ENCODE measurements at regions not wholly inside any gene's neighbourhood (a gene's known extent, or its start where the extent isn't known, plus 50 kb on each side); places are given as distances from the start of the nearest gene placed in this dataset.

- DNase-seq: no peak
- Histone ChIP-seq H3K36me3 (ENCODE audit: control insufficient read depth, insufficient read depth, low read length) (no peaks in the 10 kb centered on the region), H3K27ac (ENCODE audit: low read length) (no peak overlapping the region), H3K27me3 (ENCODE audit: control insufficient read depth, insufficient read depth, low read length) (no peaks in the 10 kb centered on the region), H3K9me3 (replicated peaks; ENCODE audit: control insufficient read depth, low read depth, low read length) (peaks cover 5% of the 10 kb centered on the region), H3K4me3 (ENCODE audit: low read length) (no peak overlapping the region), H3K4me1 (ENCODE audit: control insufficient read depth, insufficient read depth, low read length) (no peaks in the 10 kb centered on the region)
- WGBS (ENCODE audit: insufficient coverage): no CpG with 5 or more reads among the region's 1 CpG
These were observed 127.3 kb downstream of the TENT5A start for GRCh38 chr6:81625216-81625615.

GRCh38 chr6:81624453-81624852, 128.0 kb downstream of the TENT5A start:
- Histone ChIP-seq H3K4me1 (ENCODE audit: control insufficient read depth, insufficient read depth, low read length) (no peaks in the 10 kb centered on the region), H3K9me3 (replicated peaks; ENCODE audit: control insufficient read depth, low read depth, low read length) (peaks cover 5% of the 10 kb centered on the region), H3K27me3 (ENCODE audit: control insufficient read depth, insufficient read depth, low read length) (no peaks in the 10 kb centered on the region), H3K4me3 (ENCODE audit: low read length) (no peak overlapping the region), H3K36me3 (ENCODE audit: control insufficient read depth, insufficient read depth, low read length) (no peaks in the 10 kb centered on the region), H3K27ac (ENCODE audit: low read length) (no peak overlapping the region)
- WGBS (ENCODE audit: insufficient coverage): no CpG with 5 or more reads among the region's 1 CpG
- DNase-seq: no peak

GRCh38 chr6:81623106-81623759, 129.2 kb downstream of the TENT5A start:
- Histone ChIP-seq H3K9me3 (replicated peaks; ENCODE audit: control insufficient read depth, low read depth, low read length) (peaks cover 2% of the 10 kb centered on the region), H3K36me3 (ENCODE audit: control insufficient read depth, insufficient read depth, low read length) (no peaks in the 10 kb centered on the region), H3K4me3 (ENCODE audit: low read length) (no peak overlapping the region), H3K27ac (ENCODE audit: low read length) (no peak overlapping the region), H3K4me1 (ENCODE audit: control insufficient read depth, insufficient read depth, low read length) (no peaks in the 10 kb centered on the region), H3K27me3 (ENCODE audit: control insufficient read depth, insufficient read depth, low read length) (no peaks in the 10 kb centered on the region)
- no peak for DNase-seq

- 83% methylated on average over 2 of the region's 2 CpGs for WGBS (ENCODE audit: insufficient coverage)
- Histone ChIP-seq H3K4me3 (ENCODE audit: low read length) (no peak overlapping the region), H3K36me3 (ENCODE audit: control insufficient read depth, insufficient read depth, low read length) (no peaks in the 10 kb centered on the region), H3K27ac (ENCODE audit: low read length) (no peak overlapping the region), H3K9me3 (replicated peaks; ENCODE audit: control insufficient read depth, low read depth, low read length) (peaks cover 2% of the 10 kb centered on the region), H3K27me3 (ENCODE audit: control insufficient read depth, insufficient read depth, low read length) (no peaks in the 10 kb centered on the region), H3K4me1 (ENCODE audit: control insufficient read depth, insufficient read depth, low read length) (no peaks in the 10 kb centered on the region)
- DNase-seq: no peak
These were observed 130.6 kb downstream of the TENT5A start for GRCh38 chr6:81621816-81622395.

- Histone ChIP-seq H3K4me3 (ENCODE audit: low read length) (no peak overlapping the region), H3K27me3 (ENCODE audit: control insufficient read depth, insufficient read depth, low read length) (no peaks in the 10 kb centered on the region), H3K27ac (ENCODE audit: low read length) (no peak overlapping the region), H3K4me1 (ENCODE audit: control insufficient read depth, insufficient read depth, low read length) (no peaks in the 10 kb centered on the region), H3K36me3 (ENCODE audit: control insufficient read depth, insufficient read depth, low read length) (no peaks in the 10 kb centered on the region), H3K9me3 (replicated peaks; ENCODE audit: control insufficient read depth, low read depth, low read length) (no peaks in the 10 kb centered on the region)
- DNase-seq: peak; percentile 48
- WGBS (ENCODE audit: insufficient coverage): 11% methylated on average over 1 of the region's 1 CpG
These were observed 138.2 kb downstream of the TENT5A start for GRCh38 chr6:81614292-81614691.

GRCh38 chr6:81613606-81614005, 138.9 kb downstream of the TENT5A start:
- H3K4me1 ChIP-seq (ENCODE audit: control insufficient read depth, insufficient read depth, low read length): no peaks in the 10 kb centered on the region
- no peak overlapping the region for H3K27ac ChIP-seq (ENCODE audit: low read length)
- H3K36me3 ChIP-seq (ENCODE audit: control insufficient read depth, insufficient read depth, low read length): no peaks in the 10 kb centered on the region
- no peaks in the 10 kb centered on the region for H3K9me3 ChIP-seq (replicated peaks; ENCODE audit: control insufficient read depth, low read depth, low read length)
- DNase-seq: peak; percentile 27
- no peak overlapping the region for H3K4me3 ChIP-seq (ENCODE audit: low read length)
- WGBS (ENCODE audit: insufficient coverage): no CpG with 5 or more reads among the region's 1 CpG
- no peaks in the 10 kb centered on the region for H3K27me3 ChIP-seq (ENCODE audit: control insufficient read depth, insufficient read depth, low read length)

- WGBS (ENCODE audit: insufficient coverage): no CpG with 5 or more reads among the region's 4 CpGs
- Histone ChIP-seq H3K27me3 (ENCODE audit: control insufficient read depth, insufficient read depth, low read length) (no peaks in the 10 kb centered on the region), H3K27ac (ENCODE audit: low read length) (no peak overlapping the region), H3K4me3 (ENCODE audit: low read length) (no peak overlapping the region), H3K36me3 (ENCODE audit: control insufficient read depth, insufficient read depth, low read length) (no peaks in the 10 kb centered on the region), H3K4me1 (ENCODE audit: control insufficient read depth, insufficient read depth, low read length) (no peaks in the 10 kb centered on the region), H3K9me3 (replicated peaks; ENCODE audit: control insufficient read depth, low read depth, low read length) (no peaks in the 10 kb centered on the region)
- DNase-seq: no peak
These were observed 140.3 kb downstream of the TENT5A start for GRCh38 chr6:81612136-81612535.

- H3K4me1 ChIP-seq (ENCODE audit: control insufficient read depth, insufficient read depth, low read length): no peaks in the 10 kb centered on the region
- H3K4me3 ChIP-seq (ENCODE audit: low read length): no peak overlapping the region
- no peak overlapping the region for H3K27ac ChIP-seq (ENCODE audit: low read length)
- H3K36me3 ChIP-seq (ENCODE audit: control insufficient read depth, insufficient read depth, low read length): no peaks in the 10 kb centered on the region
- no peaks in the 10 kb centered on the region for H3K27me3 ChIP-seq (ENCODE audit: control insufficient read depth, insufficient read depth, low read length)
- H3K9me3 ChIP-seq (replicated peaks; ENCODE audit: control insufficient read depth, low read depth, low read length): no peaks in the 10 kb centered on the region
- DNase-seq: no peak
These were observed 142.7 kb downstream of the TENT5A start for GRCh38 chr6:81609736-81610135.

- Histone ChIP-seq H3K4me3 (ENCODE audit: low read length) (no peak overlapping the region), H3K4me1 (ENCODE audit: control insufficient read depth, insufficient read depth, low read length) (no peaks in the 10 kb centered on the region), H3K36me3 (ENCODE audit: control insufficient read depth, insufficient read depth, low read length) (no peaks in the 10 kb centered on the region), H3K27me3 (ENCODE audit: control insufficient read depth, insufficient read depth, low read length) (no peaks in the 10 kb centered on the region), H3K27ac (ENCODE audit: low read length) (no peak overlapping the region), H3K9me3 (replicated peaks; ENCODE audit: control insufficient read depth, low read depth, low read length) (no peaks in the 10 kb centered on the region)
- WGBS (ENCODE audit: insufficient coverage): no CpG with 5 or more reads among the region's 2 CpGs
- no peak for DNase-seq
These were observed 143.7 kb downstream of the TENT5A start for GRCh38 chr6:81608776-81609175.

- WGBS (ENCODE audit: insufficient coverage): no CpG with 5 or more reads among the region's 2 CpGs
- DNase-seq: no peak
- Histone ChIP-seq H3K4me1 (ENCODE audit: control insufficient read depth, insufficient read depth, low read length) (no peaks in the 10 kb centered on the region), H3K9me3 (replicated peaks; ENCODE audit: control insufficient read depth, low read depth, low read length) (no peaks in the 10 kb centered on the region), H3K4me3 (ENCODE audit: low read length) (no peak overlapping the region), H3K27ac (ENCODE audit: low read length) (no peak overlapping the region), H3K27me3 (ENCODE audit: control insufficient read depth, insufficient read depth, low read length) (no peaks in the 10 kb centered on the region), H3K36me3 (ENCODE audit: control insufficient read depth, insufficient read depth, low read length) (no peaks in the 10 kb centered on the region)
These were observed 145.5 kb downstream of the TENT5A start for GRCh38 chr6:81606965-81607381.

- WGBS (ENCODE audit: insufficient coverage): no CpG with 5 or more reads among the region's 1 CpG
- no peak for DNase-seq
These were observed 147.0 kb downstream of the TENT5A start for GRCh38 chr6:81605526-81605925.

More at GRCh38 chr6:81605526-81605925, 147.0 kb downstream of the TENT5A start:
- H3K27ac ChIP-seq (ENCODE audit: low read length): no peak overlapping the region
- no peaks in the 10 kb centered on the region for H3K4me1 ChIP-seq (ENCODE audit: control insufficient read depth, insufficient read depth, low read length)
- H3K36me3 ChIP-seq (ENCODE audit: control insufficient read depth, insufficient read depth, low read length): no peaks in the 10 kb centered on the region
- no peaks in the 10 kb centered on the region for H3K9me3 ChIP-seq (replicated peaks; ENCODE audit: control insufficient read depth, low read depth, low read length)
- H3K27me3 ChIP-seq (ENCODE audit: control insufficient read depth, insufficient read depth, low read length): no peaks in the 10 kb centered on the region
- no peak overlapping the region for H3K4me3 ChIP-seq (ENCODE audit: low read length)

All from muscle of leg (tissue), 3 donors.